Brain microvascular endothelial cell (primary cell): ENCODE measurements at regions not wholly inside any gene's neighbourhood (a gene's known extent, or its start where the extent isn't known, plus 50 kb on each side); places are given as distances from the start of the nearest gene placed in this dataset.
"Not testable (repeated sequence)": the region's sequence is repeated elsewhere in the genome, so short reads cannot be mapped to it uniquely, and the experiment has no call there.

ENCODE experiments used
- DNase-seq: peaks from one replicate; pipeline ENCODE4 v3.0.0-alpha.2; 2020
- H3K27ac ChIP-seq: fragments of 250-450 bp; sonication (Bioruptor Pico); 2 replicates; pipeline ENCODE4 v1.5.1; 2020; ENCODE audit warnings: mild to moderate bottlenecking, moderate library complexity
- H3K27me3 ChIP-seq: fragments of 250-450 bp; sonication (Bioruptor Pico); replicated peaks from 2 replicates; pipeline ENCODE4 v1.5.1; 2020; ENCODE audit warnings: mild to moderate bottlenecking
- H3K36me3 ChIP-seq: fragments of 250-450 bp; sonication (Bioruptor Pico); replicated peaks from 2 replicates; pipeline ENCODE4 v1.5.1; 2020; ENCODE audit warnings: mild to moderate bottlenecking
- H3K4me3 ChIP-seq: 2 replicates; pipeline ENCODE4 v1.5.1; 2011; ENCODE audit warnings: low read depth, mild to moderate bottlenecking, control low read depth, low read length, moderate library complexity
- CTCF ChIP-seq: IDR thresholded peaks from 2 replicates; pipeline ENCODE4 v1.5.1; 2011; ENCODE audit warnings: low read depth, mild to moderate bottlenecking, moderate library complexity, low read length, control low read depth, inconsistent platforms; ENCODE audit errors: missing control alignments
- in situ Hi-C: cut with HindIII; loops from 2 replicates; pipeline ENCODE4 v1.10.0; 2017; ENCODE audit warnings: low sequenced_read_pairs, low pct_ligation_motif_present

GRCh38 chr16:29202642-29203041 is 203.9 kb downstream of the NPIPB11 start:
- H3K27me3 ChIP-seq, in situ Hi-C loops, H3K27ac ChIP-seq, DNase-seq, H3K36me3 ChIP-seq, H3K4me3 ChIP-seq: not testable (repeated sequence)

GRCh38 chr16:29202025-29202632 is 204.4 kb downstream of the NPIPB11 start:
- DNase-seq, H3K4me3 ChIP-seq, H3K36me3 ChIP-seq, in situ Hi-C loops, H3K27me3 ChIP-seq, H3K27ac ChIP-seq: not testable (repeated sequence)

- not testable (repeated sequence) for H3K27ac ChIP-seq
Observed at GRCh38 chr16:29201296-29202024, 205.1 kb downstream of the NPIPB11 start.

GRCh38 chr16:29200681-29201080 is 205.8 kb downstream of the NPIPB11 start:
- H3K27ac ChIP-seq: peak overlapping the region; percentile 93
- H3K36me3 ChIP-seq, H3K4me3 ChIP-seq, in situ Hi-C loops, H3K27me3 ChIP-seq, DNase-seq: not testable (repeated sequence)

More at GRCh38 chr16:29201296-29202024, 205.1 kb downstream of the NPIPB11 start:
- DNase-seq, H3K36me3 ChIP-seq, in situ Hi-C loops, H3K27me3 ChIP-seq, H3K4me3 ChIP-seq: not testable (repeated sequence)

GRCh38 chr16:29200135-29200601 is 206.3 kb downstream of the NPIPB11 start:
- DNase-seq: peak; percentile 74
- peak; percentile 2 for TF ChIP-seq CTCF
- H3K36me3 ChIP-seq, in situ Hi-C loops, H3K27me3 ChIP-seq: not testable (repeated sequence)
- Histone ChIP-seq H3K27ac (peak overlapping the region; percentile 93), H3K4me3 (peak overlapping the region; percentile 20)

GRCh38 chr16:29199626-29200025 is 206.9 kb downstream of the NPIPB11 start:
- DNase-seq, in situ Hi-C loops, H3K36me3 ChIP-seq, H3K27me3 ChIP-seq, H3K4me3 ChIP-seq: not testable (repeated sequence)
- H3K27ac ChIP-seq: peak overlapping the region; percentile 80

GRCh38 chr16:29198731-29199521 is 207.6 kb downstream of the NPIPB11 start:
- no peak overlapping the region for H3K4me3 ChIP-seq
- in situ Hi-C loops: no loop called here
- no peaks in the 10 kb centered on the region for H3K27me3 ChIP-seq
- H3K36me3 ChIP-seq: no peaks in the 10 kb centered on the region
- H3K27ac ChIP-seq: peak overlapping the region; percentile 80
- DNase-seq: no peak
- TF ChIP-seq CTCF: no peak

GRCh38 chr16:29198231-29198630 is 208.3 kb downstream of the NPIPB11 start:
- no peaks in the 10 kb centered on the region for H3K36me3 ChIP-seq
- in situ Hi-C loops: no loop called here
- no peak for TF ChIP-seq CTCF
- H3K4me3 ChIP-seq: no peak overlapping the region
- no peaks in the 10 kb centered on the region for H3K27me3 ChIP-seq
- no peak overlapping the region for H3K27ac ChIP-seq
- no peak for DNase-seq

- H3K27ac ChIP-seq, H3K36me3 ChIP-seq, in situ Hi-C loops, H3K4me3 ChIP-seq, H3K27me3 ChIP-seq, DNase-seq: not testable (repeated sequence)
Observed at GRCh38 chr16:29197494-29198100, 208.9 kb downstream of the NPIPB11 start.

- H3K27ac ChIP-seq, H3K27me3 ChIP-seq, H3K36me3 ChIP-seq, DNase-seq, in situ Hi-C loops, H3K4me3 ChIP-seq: not testable (repeated sequence)
Observed at GRCh38 chr16:29196746-29197145, 209.8 kb downstream of the NPIPB11 start.
